GM23248 (cell line): ENCODE measurements at regions not wholly inside any gene's neighbourhood (a gene's known extent, or its start where the extent isn't known, plus 50 kb on each side); places are given as distances from the start of the nearest gene placed in this dataset.

Source experiments
- EZH2 ChIP-seq: fragments of 200-600 bp; sonication (generic); IDR thresholded peaks from 2 replicates; pipeline ENCODE4 v1.6.1; 2018; ENCODE audit warnings: antibody characterized with exemption, mild to moderate bottlenecking; ENCODE audit not compliant: insufficient read depth, poor library complexity, severe bottlenecking
- EZH2phosphoT487 ChIP-seq: fragments of 200-600 bp; sonication (generic); IDR thresholded peaks from 2 replicates; pipeline ENCODE4 v1.6.1; 2018; ENCODE audit warnings: antibody characterized with exemption, moderate library complexity, mild to moderate bottlenecking, low read depth; ENCODE audit not compliant: insufficient read depth

DNA sequence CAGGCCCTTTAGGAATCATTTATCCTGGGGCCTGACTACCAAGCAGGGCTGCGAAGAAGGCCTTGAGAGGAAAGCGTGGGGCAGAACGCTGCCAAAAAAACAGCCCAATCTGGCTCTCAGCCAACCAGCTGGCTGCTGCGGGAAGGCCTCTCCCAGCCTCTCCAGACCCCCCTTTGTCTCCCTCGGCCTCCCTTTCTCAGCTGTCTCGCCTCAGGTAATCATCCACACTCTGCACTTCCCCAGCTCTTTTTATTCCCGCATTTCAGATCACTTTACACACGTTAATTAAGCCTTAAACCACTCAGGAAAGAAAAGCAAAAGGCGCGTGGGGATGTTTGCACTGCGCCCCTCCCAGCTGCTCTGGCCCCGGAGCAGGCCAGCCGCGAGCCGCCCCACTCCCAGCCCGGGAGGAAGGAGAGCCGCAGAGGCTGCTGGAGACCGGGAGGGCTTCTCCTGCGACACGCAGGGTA, 208.2 kb upstream of the FOXN3 start:
- TF ChIP-seq EZH2phosphoT487 (no peak), EZH2 (no peak)
